ENCODE measurements at regions not wholly inside any gene's neighbourhood (a gene's known extent, or its start where the extent isn't known, plus 50 kb on each side); places are given as distances from the start of the nearest gene placed in this dataset.

DNA sequence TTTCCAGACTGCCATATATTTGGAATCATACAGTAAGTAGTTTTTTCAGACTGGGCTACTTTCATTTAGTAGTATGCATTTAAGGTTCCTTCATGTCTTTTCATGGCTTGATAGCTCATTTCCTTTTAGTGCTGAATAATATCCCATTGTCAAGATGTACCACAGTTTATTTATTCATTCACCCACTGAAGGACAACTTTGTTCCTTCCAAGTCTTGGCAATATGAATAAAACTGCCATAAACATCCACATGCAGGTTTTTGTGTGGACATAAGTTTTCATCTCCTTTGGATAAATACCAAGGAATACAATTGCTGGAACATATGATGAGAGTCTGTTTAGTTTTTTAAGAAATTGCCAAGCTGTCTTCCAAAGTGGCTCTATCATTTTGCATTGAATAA lies 366.4 kb upstream of the NFIA start:
- Mint-ChIP-seq H3K36me3 (ENCODE audit: unreplicated experiment) (no peaks in the 10 kb centered on the region), H3K27ac (ENCODE audit: unreplicated experiment) (no peak overlapping the region), H3K9me3 (ENCODE audit: unreplicated experiment) (no peaks in the 10 kb centered on the region), H3K4me3 (ENCODE audit: unreplicated experiment) (no peak overlapping the region), H3K27me3 (ENCODE audit: unreplicated experiment) (no peaks in the 10 kb centered on the region), H3K4me1 (ENCODE audit: low read depth, unreplicated experiment) (no peaks in the 10 kb centered on the region)
- TF ChIP-seq, protein P1, sequence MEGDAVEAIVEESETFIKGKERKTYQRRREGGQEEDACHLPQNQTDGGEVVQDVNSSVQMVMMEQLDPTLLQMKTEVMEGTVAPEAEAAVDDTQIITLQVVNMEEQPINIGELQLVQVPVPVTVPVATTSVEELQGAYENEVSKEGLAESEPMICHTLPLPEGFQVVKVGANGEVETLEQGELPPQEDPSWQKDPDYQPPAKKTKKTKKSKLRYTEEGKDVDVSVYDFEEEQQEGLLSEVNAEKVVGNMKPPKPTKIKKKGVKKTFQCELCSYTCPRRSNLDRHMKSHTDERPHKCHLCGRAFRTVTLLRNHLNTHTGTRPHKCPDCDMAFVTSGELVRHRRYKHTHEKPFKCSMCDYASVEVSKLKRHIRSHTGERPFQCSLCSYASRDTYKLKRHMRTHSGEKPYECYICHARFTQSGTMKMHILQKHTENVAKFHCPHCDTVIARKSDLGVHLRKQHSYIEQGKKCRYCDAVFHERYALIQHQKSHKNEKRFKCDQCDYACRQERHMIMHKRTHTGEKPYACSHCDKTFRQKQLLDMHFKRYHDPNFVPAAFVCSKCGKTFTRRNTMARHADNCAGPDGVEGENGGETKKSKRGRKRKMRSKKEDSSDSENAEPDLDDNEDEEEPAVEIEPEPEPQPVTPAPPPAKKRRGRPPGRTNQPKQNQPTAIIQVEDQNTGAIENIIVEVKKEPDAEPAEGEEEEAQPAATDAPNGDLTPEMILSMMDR (IDR thresholded peaks at IDR 0.05; ENCODE audit: partially characterized antibody, unreplicated experiment): no peak
- no peak for DNase-seq

DNA sequence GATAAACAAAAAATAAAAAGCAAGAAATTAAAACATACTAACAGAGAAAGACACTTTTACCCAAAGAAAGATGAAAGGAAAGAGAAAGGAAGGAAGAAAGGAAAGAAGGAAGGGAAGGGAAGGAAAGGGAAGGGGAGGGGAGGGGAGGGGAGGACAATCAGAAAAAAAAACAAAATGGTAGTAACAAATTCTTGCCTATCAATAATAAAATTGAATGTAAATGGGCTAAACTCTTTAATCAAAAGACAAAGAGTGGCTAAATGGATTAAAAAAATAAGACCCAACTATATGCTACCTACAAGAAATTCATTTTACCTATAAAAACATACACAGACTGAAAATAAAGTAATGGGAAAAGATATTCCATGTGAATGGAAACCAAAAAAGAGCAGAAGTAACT lies 372.9 kb upstream of the NFIA start:
- TF ChIP-seq, protein P1 (IDR thresholded peaks at IDR 0.05; ENCODE audit: partially characterized antibody, unreplicated experiment): no peak
- no peaks in the 10 kb centered on the region for H3K27me3 Mint-ChIP-seq (ENCODE audit: unreplicated experiment)
- no peaks in the 10 kb centered on the region for H3K4me1 Mint-ChIP-seq (ENCODE audit: low read depth, unreplicated experiment)
- no peaks in the 10 kb centered on the region for H3K9me3 Mint-ChIP-seq (ENCODE audit: unreplicated experiment)
- H3K36me3 Mint-ChIP-seq (ENCODE audit: unreplicated experiment): no peaks in the 10 kb centered on the region
- no peak for DNase-seq
- no peak overlapping the region for H3K4me3 Mint-ChIP-seq (ENCODE audit: unreplicated experiment)
- no peak overlapping the region for H3K27ac Mint-ChIP-seq (ENCODE audit: unreplicated experiment)

DNA sequence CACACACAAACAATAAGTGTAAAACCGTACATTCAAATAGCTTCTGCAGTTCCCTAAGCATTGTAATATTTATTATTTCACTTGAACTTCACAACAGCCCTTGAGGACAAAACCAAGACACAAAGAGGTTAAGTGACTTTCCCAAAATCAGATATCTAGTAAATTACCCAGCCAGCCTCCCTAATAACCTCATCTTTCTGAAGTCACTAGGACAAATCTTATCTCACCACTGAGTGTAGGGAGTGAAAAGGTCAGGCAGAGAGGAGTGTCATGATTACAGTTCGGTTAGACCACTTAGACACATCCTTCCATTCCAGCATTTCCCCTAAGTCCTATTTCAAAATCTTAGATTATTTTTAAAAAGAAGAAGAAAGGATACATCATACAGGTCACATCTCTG lies 377.3 kb upstream of the NFIA start:
- peaks cover 5% of the 10 kb centered on the region for H3K36me3 Mint-ChIP-seq (ENCODE audit: unreplicated experiment)
- H3K9me3 Mint-ChIP-seq (ENCODE audit: unreplicated experiment): no peaks in the 10 kb centered on the region
- H3K4me1 Mint-ChIP-seq (ENCODE audit: low read depth, unreplicated experiment): no peaks in the 10 kb centered on the region
- H3K27ac Mint-ChIP-seq (ENCODE audit: unreplicated experiment): no peak overlapping the region
- TF ChIP-seq, protein P1 (IDR thresholded peaks at IDR 0.05; ENCODE audit: partially characterized antibody, unreplicated experiment): no peak
- no peaks in the 10 kb centered on the region for H3K27me3 Mint-ChIP-seq (ENCODE audit: unreplicated experiment)
- H3K4me3 Mint-ChIP-seq (ENCODE audit: unreplicated experiment): no peak overlapping the region
- no peak for DNase-seq

DNA sequence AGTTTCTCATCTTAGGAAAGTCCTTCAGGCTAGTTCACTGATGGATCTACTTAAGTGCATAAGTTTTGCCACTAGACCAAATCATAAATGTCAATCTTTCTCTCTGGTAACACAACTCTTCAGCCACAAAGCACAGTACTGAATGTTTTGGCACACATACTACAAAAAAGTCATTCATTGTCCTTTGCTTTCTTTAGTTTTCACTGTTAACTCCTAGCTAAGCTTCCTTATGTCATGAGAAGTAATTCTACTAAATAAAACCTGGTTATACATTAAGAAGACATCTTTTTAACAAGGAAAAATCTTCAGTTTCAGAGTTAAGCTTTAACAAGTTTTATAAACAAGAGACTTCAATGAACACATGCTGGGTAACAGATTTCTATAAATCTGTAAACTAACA lies 379.2 kb upstream of the NFIA start:
- no peaks in the 10 kb centered on the region for H3K9me3 Mint-ChIP-seq (ENCODE audit: unreplicated experiment)
- H3K27me3 Mint-ChIP-seq (ENCODE audit: unreplicated experiment): no peaks in the 10 kb centered on the region
- DNase-seq: no peak
- H3K4me1 Mint-ChIP-seq (ENCODE audit: low read depth, unreplicated experiment): no peaks in the 10 kb centered on the region
- peaks cover 5% of the 10 kb centered on the region for H3K36me3 Mint-ChIP-seq (ENCODE audit: unreplicated experiment)
- TF ChIP-seq, protein P1 (IDR thresholded peaks at IDR 0.05; ENCODE audit: partially characterized antibody, unreplicated experiment): no peak
- no peak overlapping the region for H3K27ac Mint-ChIP-seq (ENCODE audit: unreplicated experiment)
- no peak overlapping the region for H3K4me3 Mint-ChIP-seq (ENCODE audit: unreplicated experiment)

DNA sequence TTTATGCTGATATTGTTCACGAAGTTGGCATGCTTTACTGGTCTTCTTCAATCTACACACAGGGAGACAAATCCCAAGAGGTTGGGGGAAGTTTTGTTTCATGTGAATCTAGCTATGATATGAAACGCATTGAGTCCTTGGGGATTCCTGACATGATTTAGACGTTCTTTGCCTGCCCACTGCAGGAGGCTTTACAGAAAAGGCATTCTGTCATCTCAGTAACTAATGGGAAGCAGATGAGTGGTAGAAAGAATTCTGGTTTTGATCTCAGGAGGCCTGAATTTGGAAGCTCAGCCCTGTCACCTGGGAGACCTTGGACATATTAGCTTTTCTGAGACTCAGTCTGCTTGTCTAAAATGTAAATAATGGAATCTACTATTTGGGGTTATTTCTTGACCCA lies 383.0 kb upstream of the NFIA start:
- H3K36me3 Mint-ChIP-seq (ENCODE audit: unreplicated experiment): peaks cover 5% of the 10 kb centered on the region
- no peak for DNase-seq
- no peak overlapping the region for H3K27ac Mint-ChIP-seq (ENCODE audit: unreplicated experiment)
- H3K9me3 Mint-ChIP-seq (ENCODE audit: unreplicated experiment): no peaks in the 10 kb centered on the region
- TF ChIP-seq, protein P1 (IDR thresholded peaks at IDR 0.05; ENCODE audit: partially characterized antibody, unreplicated experiment): no peak
- no peak overlapping the region for H3K4me3 Mint-ChIP-seq (ENCODE audit: unreplicated experiment)
- no peaks in the 10 kb centered on the region for H3K4me1 Mint-ChIP-seq (ENCODE audit: low read depth, unreplicated experiment)
- H3K27me3 Mint-ChIP-seq (ENCODE audit: unreplicated experiment): peaks cover 2% of the 10 kb centered on the region

Measured in glutamatergic neuron (in vitro differentiated cells).